ENCODE measurements at regions not wholly inside any gene's neighbourhood (a gene's known extent, or its start where the extent isn't known, plus 50 kb on each side); places are given as distances from the start of the nearest gene placed in this dataset.

GRCh38 chr2:37793004-37793403 is 121.6 kb upstream of the CDC42EP3 start:
- Mint-ChIP-seq H3K36me3 (ENCODE audit: low read depth) (peaks cover 4% of the 10 kb centered on the region), H3K27me3 (ENCODE audit: insufficient read depth) (no peaks in the 10 kb centered on the region), H3K27ac (no peak overlapping the region), H3K4me1 (peaks cover 58% of the 10 kb centered on the region), H3K4me3 (no peak overlapping the region), H3K9me3 (peaks cover 18% of the 10 kb centered on the region)
- Histone ChIP-seq H3K9me3 (ENCODE audit: control insufficient read depth, low read length) (peaks cover 30% of the 10 kb centered on the region), H3K27me3 (ENCODE audit: control insufficient read depth, insufficient read depth, low read length, poor library complexity, severe bottlenecking) (no peaks in the 10 kb centered on the region), H3K9ac (ENCODE audit: extremely low read depth, low read length, poor library complexity, severe bottlenecking) (no peak overlapping the region), H3K4me1 (ENCODE audit: control insufficient read depth, insufficient read depth, low read length) (peaks cover 27% of the 10 kb centered on the region), H3K36me3 (ENCODE audit: control insufficient read depth, insufficient read depth, low read length) (no peaks in the 10 kb centered on the region), H3K4me3 (ENCODE audit: low read length) (no peak overlapping the region), H3K27ac (ENCODE audit: low read depth, low read length) (no peak overlapping the region)
- 91% methylated on average over 1 of the region's 1 CpG; no CpG with 5 or more reads in 1 of the 2 experiments for WGBS, 2 experiments (ENCODE audit: insufficient coverage in 1 of 2, insufficient read length in 1 of 2)
- TF ChIP-seq CTCF (conservative IDR thresholded peaks at IDR 0.05) = no peak
- no peak for DNase-seq

DNA sequence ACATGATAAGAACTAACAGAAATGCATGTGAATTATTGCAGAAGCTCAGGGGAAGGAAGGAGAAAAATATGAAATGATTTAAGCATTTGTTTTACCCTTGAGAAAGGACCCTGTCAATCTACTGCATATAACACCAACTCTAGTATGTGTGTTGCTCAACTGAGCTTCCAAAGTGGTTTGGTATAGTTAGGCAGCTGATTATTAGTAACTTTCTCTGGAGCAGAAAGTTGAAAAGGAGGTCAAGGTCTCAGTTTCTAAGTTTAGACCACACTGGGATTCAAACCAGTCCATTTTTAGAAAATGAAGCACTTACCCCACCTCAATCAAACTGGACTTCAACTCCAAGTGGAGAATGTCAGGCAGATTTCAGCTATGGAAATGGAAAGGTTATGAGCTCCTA is 123.3 kb upstream of the CDC42EP3 start:
- Histone ChIP-seq H3K27me3 (ENCODE audit: control insufficient read depth, insufficient read depth, low read length, poor library complexity, severe bottlenecking) (no peaks in the 10 kb centered on the region), H3K9ac (ENCODE audit: extremely low read depth, low read length, poor library complexity, severe bottlenecking) (no peak overlapping the region), H3K27ac (ENCODE audit: low read depth, low read length) (no peak overlapping the region), H3K4me1 (ENCODE audit: control insufficient read depth, insufficient read depth, low read length) (peaks cover 27% of the 10 kb centered on the region), H3K4me3 (ENCODE audit: low read length) (no peak overlapping the region), H3K9me3 (ENCODE audit: control insufficient read depth, low read length) (peaks cover 13% of the 10 kb centered on the region), H3K36me3 (ENCODE audit: control insufficient read depth, insufficient read depth, low read length) (no peaks in the 10 kb centered on the region)
- Mint-ChIP-seq H3K27me3 (ENCODE audit: insufficient read depth) (peaks cover 4% of the 10 kb centered on the region), H3K4me1 (peaks cover 65% of the 10 kb centered on the region), H3K36me3 (ENCODE audit: low read depth) (no peaks in the 10 kb centered on the region), H3K4me3 (no peak overlapping the region), H3K9me3 (peaks cover under 1% of the 10 kb centered on the region), H3K27ac (no peak overlapping the region)
- no peak for TF ChIP-seq CTCF (conservative IDR thresholded peaks at IDR 0.05)
- no peak for DNase-seq

DNA sequence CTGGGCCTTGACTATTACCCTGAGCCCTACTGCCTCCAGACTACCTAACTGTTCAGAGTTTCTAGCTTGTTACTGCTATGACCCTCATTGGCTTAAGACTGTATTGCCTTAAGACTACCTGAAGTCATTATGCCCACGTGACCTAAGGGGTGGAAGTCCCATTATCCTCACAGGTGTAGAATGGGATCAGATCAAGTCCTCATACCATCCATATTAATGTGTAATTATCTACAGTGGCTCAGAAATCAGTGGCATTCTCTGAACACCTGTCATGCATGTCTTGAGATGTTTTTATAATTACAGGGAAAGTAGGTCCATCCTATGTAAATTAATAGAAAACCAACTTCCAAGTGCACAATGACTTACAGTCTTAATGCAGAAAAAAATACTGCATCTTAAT is 124.0 kb upstream of the CDC42EP3 start:
- Mint-ChIP-seq H3K27ac (no peak overlapping the region), H3K27me3 (ENCODE audit: insufficient read depth) (peaks cover 8% of the 10 kb centered on the region), H3K4me1 (peaks cover 71% of the 10 kb centered on the region), H3K4me3 (no peak overlapping the region), H3K9me3 (no peaks in the 10 kb centered on the region), H3K36me3 (ENCODE audit: low read depth) (no peaks in the 10 kb centered on the region)
- Histone ChIP-seq H3K27ac (ENCODE audit: low read depth, low read length) (no peak overlapping the region), H3K4me3 (ENCODE audit: low read length) (peak overlapping the region; percentile 56), H3K4me1 (ENCODE audit: control insufficient read depth, insufficient read depth, low read length) (peaks cover 33% of the 10 kb centered on the region), H3K27me3 (ENCODE audit: control insufficient read depth, insufficient read depth, low read length, poor library complexity, severe bottlenecking) (no peaks in the 10 kb centered on the region), H3K9me3 (ENCODE audit: control insufficient read depth, low read length) (peaks cover 9% of the 10 kb centered on the region), H3K9ac (ENCODE audit: extremely low read depth, low read length, poor library complexity, severe bottlenecking) (no peak overlapping the region), H3K36me3 (ENCODE audit: control insufficient read depth, insufficient read depth, low read length) (no peaks in the 10 kb centered on the region)
- DNase-seq = no peak
- WGBS, 2 experiments (ENCODE audit: insufficient coverage in 1 of 2, insufficient read length in 1 of 2) = 100% methylated on average over 1 of the region's 1 CpG
- no peak for TF ChIP-seq CTCF (conservative IDR thresholded peaks at IDR 0.05)

Measured in endodermal cell (in vitro differentiated cells).